ENCODE measurements at regions not wholly inside any gene's neighbourhood (a gene's known extent, or its start where the extent isn't known, plus 50 kb on each side); places are given as distances from the start of the nearest gene placed in this dataset.
"Not testable (repeated sequence)": the region's sequence is repeated elsewhere in the genome, so short reads cannot be mapped to it uniquely, and the experiment has no call there.

DNA sequence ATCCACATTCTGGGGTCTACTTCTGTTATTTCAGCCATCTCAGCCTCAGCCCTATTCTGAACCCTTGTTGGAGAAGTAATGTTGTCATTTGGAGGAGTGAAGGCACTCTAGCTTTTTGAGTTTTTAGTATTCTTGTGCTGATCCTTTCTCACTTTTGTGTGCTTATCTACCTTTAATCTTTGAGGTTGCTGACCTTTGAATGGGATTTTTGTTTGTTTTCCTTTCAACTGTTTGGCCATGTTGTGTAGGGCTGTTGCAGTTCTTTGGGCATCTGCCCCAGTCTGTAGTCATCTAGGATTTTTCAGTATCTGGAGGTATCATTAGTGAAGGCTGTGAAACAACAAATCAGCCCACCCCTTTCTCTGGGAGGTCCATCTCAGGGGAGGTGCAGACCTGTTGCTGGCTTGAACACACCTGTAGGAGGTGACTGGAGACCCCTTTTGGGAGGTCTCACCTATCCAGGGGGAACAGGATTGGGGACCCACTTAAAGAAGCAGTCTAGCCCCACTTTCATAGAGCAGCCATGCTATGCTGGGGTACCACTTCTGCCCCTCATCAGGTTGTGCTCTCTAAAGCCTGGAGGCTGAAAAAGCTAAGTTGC lies 1391.4 kb downstream of the UQCRFS1 start:
- no peak overlapping the region for H3K4me3 ChIP-seq (ENCODE audit: low read length)
- H3K27ac Mint-ChIP-seq, result no peak overlapping the region
- no peak overlapping the region for H3K27ac ChIP-seq (ENCODE audit: low read depth, low read length)
- no peaks in the 10 kb centered on the region for H3K36me3 ChIP-seq (ENCODE audit: insufficient read depth, low read length)
- no peaks in the 10 kb centered on the region for H3K9me3 ChIP-seq (ENCODE audit: low read length)
- ChIA-PET CTCF (no interaction called here), POLR2A (no interaction called here)
- no peaks in the 10 kb centered on the region for H3K27me3 ChIP-seq (ENCODE audit: insufficient read depth, low read length, poor library complexity, severe bottlenecking)
- H3K4me1 ChIP-seq (ENCODE audit: insufficient read depth, low read length), result no peaks in the 10 kb centered on the region
- peaks cover 0 to 29% (median 9%) of the 10 kb centered on the region in 3 donors for H3K36me3 Mint-ChIP-seq
- peaks cover 0 to 4% of the 10 kb centered on the region in 2 donors for H3K27me3 Mint-ChIP-seq
- no peak for DNase-seq
- H3K4me1 Mint-ChIP-seq, result no peaks in the 10 kb centered on the region
- H3K4me3 Mint-ChIP-seq, result no peak overlapping the region
- H3K9me3 Mint-ChIP-seq, result peaks cover 20 to 59% (median 37%) of the 10 kb centered on the region in 5 donors

DNA sequence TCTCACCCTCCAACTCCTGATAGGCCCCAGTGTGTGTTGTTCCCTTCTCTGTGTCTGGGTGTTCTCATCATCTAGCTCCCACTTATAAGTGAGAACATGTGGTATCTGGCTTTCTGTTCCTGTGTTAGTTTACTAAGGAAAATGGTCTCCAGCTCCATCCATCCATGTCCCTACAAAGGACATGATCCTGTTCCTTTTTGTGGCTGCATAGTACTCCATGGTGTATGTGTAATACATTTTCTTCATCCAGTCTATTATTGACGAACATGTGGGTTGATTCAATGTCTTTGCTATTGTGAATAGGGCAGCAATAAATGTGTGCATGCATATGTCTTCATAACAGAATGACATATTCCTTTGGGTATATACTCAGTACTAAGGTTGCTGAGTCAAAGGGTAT lies 1397.0 kb downstream of the UQCRFS1 start:
- H3K27me3 ChIP-seq (ENCODE audit: insufficient read depth, low read length, poor library complexity, severe bottlenecking), result no peaks in the 10 kb centered on the region
- no peak for DNase-seq
- no peak overlapping the region for H3K27ac ChIP-seq (ENCODE audit: low read depth, low read length)
- no peak overlapping the region for H3K4me3 Mint-ChIP-seq
- no peaks in the 10 kb centered on the region for H3K9me3 ChIP-seq (ENCODE audit: low read length)
- peaks cover 20 to 41% (median 38%) of the 10 kb centered on the region in 5 donors for H3K9me3 Mint-ChIP-seq
- H3K36me3 Mint-ChIP-seq, result peaks cover 3 to 46% (median 6%) of the 10 kb centered on the region in 3 donors
- no peak overlapping the region for H3K27ac Mint-ChIP-seq
- H3K4me1 Mint-ChIP-seq, result peaks cover 0 to 1% (median 0%) of the 10 kb centered on the region in 3 donors
- no peak overlapping the region for H3K4me3 ChIP-seq (ENCODE audit: low read length)
- no peaks in the 10 kb centered on the region for H3K27me3 Mint-ChIP-seq
- H3K36me3 ChIP-seq (ENCODE audit: insufficient read depth, low read length), result no peaks in the 10 kb centered on the region
- POLR2A ChIA-PET, result no interaction called here
- CTCF ChIA-PET, result no interaction called here
- no peaks in the 10 kb centered on the region for H3K4me1 ChIP-seq (ENCODE audit: insufficient read depth, low read length)

DNA sequence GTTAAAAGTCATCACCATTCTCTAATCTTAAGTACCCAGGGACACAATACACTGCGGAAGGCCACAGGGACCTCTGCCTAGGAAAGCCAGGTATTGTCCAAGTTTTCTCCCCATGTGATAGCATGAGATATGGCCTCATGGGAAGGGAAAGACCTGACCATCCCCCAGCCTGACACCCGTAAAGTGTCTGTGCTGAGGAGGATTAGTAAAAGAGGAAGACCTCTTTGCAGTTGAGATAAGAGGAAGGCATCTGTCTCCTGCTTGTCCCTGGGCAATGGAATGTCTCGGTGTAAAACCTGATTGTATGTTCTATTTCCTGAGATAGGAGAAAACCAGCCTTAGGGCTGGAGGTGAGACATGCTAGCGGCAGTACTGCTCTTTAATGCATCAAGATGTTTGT lies 1398.1 kb downstream of the UQCRFS1 start:
- H3K27ac ChIP-seq (ENCODE audit: low read depth, low read length); CTCF ChIA-PET; POLR2A ChIA-PET; H3K27ac Mint-ChIP-seq; H3K36me3 ChIP-seq (ENCODE audit: insufficient read depth, low read length); H3K4me3 ChIP-seq (ENCODE audit: low read length); H3K4me1 Mint-ChIP-seq; H3K4me1 ChIP-seq (ENCODE audit: insufficient read depth, low read length); H3K27me3 ChIP-seq (ENCODE audit: insufficient read depth, low read length, poor library complexity, severe bottlenecking); H3K27me3 Mint-ChIP-seq; H3K4me3 Mint-ChIP-seq; H3K9me3 ChIP-seq (ENCODE audit: low read length); DNase-seq: not testable (repeated sequence)
- Mint-ChIP-seq H3K36me3 (peaks cover 3 to 43% (median 6%) of the 10 kb centered on the region in 3 donors), H3K9me3 (peaks cover 16 to 39% (median 35%) of the 10 kb centered on the region in 5 donors)

DNA sequence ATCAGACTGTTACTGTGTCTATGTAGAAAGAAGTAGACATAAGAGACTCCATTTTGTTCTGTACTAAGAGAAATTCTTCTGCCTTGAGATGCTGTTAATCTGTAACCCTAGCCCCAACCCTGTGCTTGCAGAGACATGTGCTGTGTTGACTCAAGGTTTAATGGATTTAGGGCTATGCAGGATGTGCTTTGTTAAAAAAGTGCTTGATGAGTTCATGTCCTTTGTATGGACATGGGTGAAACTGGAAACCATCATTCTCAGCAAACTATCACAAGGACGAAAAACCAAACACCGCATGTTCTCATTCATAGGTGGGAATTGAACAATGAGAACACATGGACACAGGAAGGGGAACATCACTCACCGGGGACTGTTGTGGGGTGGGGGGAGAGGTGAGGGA lies 1398.7 kb downstream of the UQCRFS1 start:
- POLR2A ChIA-PET; CTCF ChIA-PET; H3K27me3 ChIP-seq (ENCODE audit: insufficient read depth, low read length, poor library complexity, severe bottlenecking); H3K27me3 Mint-ChIP-seq; H3K36me3 ChIP-seq (ENCODE audit: insufficient read depth, low read length); H3K9me3 ChIP-seq (ENCODE audit: low read length); DNase-seq; H3K4me1 ChIP-seq (ENCODE audit: insufficient read depth, low read length); H3K4me3 Mint-ChIP-seq; H3K27ac Mint-ChIP-seq; H3K27ac ChIP-seq (ENCODE audit: low read depth, low read length); H3K4me3 ChIP-seq (ENCODE audit: low read length); H3K4me1 Mint-ChIP-seq: not testable (repeated sequence)
- Mint-ChIP-seq H3K36me3 (peaks cover 3 to 43% (median 6%) of the 10 kb centered on the region in 3 donors), H3K9me3 (peaks cover 16 to 39% (median 35%) of the 10 kb centered on the region in 5 donors)

DNA sequence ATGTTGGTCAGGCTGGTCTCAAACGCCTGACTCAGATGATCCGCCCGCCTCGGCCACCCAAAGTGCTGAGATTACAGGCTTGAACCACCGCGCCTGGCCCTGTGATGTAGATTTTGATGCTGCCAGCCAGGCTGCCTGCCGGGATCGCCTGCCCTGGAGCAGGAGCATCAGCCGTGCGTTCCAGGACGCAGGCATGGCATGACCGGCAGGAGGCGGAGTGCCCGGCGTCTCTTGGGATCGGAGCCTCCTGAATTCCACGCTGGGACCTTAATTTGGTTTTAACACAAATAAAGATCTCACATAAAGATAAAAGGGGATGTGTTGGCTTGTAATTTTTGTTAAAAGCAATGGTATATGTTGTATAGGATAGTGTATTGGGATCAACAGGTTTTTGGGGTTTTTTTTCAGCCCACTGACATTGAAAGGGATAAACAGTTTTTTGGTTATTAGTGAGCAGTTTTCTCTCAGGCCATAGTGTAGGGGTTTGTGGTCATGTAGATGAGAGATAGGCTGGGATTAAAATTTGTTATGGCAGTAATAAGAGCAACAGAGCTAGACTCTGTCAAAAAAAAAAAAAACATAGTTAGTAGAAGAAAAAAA lies 1406.4 kb downstream of the UQCRFS1 start:
- H3K4me1 Mint-ChIP-seq, result peaks cover 0 to 5% (median 3%) of the 10 kb centered on the region in 3 donors
- Histone ChIP-seq H3K4me3 (ENCODE audit: low read length) (no peak overlapping the region), H3K27me3 (ENCODE audit: insufficient read depth, low read length, poor library complexity, severe bottlenecking) (no peaks in the 10 kb centered on the region), H3K27ac (ENCODE audit: low read depth, low read length) (no peak overlapping the region), H3K36me3 (ENCODE audit: insufficient read depth, low read length) (no peaks in the 10 kb centered on the region), H3K4me1 (ENCODE audit: insufficient read depth, low read length) (no peaks in the 10 kb centered on the region), H3K9me3 (ENCODE audit: low read length) (no peaks in the 10 kb centered on the region)
- peaks cover 0 to 2% (median 0%) of the 10 kb centered on the region in 5 donors for H3K9me3 Mint-ChIP-seq
- H3K36me3 Mint-ChIP-seq, result peaks cover 7 to 16% (median 10%) of the 10 kb centered on the region in 3 donors
- peak in 1 of 5 donors; percentile 37 for DNase-seq
- ChIA-PET POLR2A (no interaction called here), CTCF (no interaction called here)
- peaks cover 0 to 1% of the 10 kb centered on the region in 2 donors for H3K27me3 Mint-ChIP-seq
- H3K4me3 Mint-ChIP-seq, result no peak overlapping the region
- H3K27ac Mint-ChIP-seq, result no peak overlapping the region

DNA sequence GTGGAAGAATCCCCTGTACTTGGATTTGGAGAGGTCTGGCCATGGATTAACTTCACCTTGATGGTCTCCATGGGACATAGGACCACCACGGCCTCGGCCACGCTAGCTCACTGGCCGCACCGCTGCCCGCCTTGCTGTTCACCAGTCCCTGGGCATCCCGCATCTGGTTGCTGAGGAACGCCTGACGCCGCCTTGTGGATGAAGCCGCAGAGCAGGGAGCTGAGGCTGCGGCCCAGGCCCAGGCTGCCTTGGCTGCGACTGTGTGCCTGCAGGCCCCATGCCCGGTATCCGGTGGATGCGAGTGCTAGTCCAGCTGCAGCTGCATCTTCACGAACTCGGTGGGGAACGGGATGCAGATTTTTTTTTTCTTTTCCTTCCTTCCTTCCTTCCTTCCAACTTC lies 1407.1 kb downstream of the UQCRFS1 start:
- Histone ChIP-seq H3K9me3 (ENCODE audit: low read length) (no peaks in the 10 kb centered on the region), H3K4me3 (ENCODE audit: low read length) (no peak overlapping the region), H3K4me1 (ENCODE audit: insufficient read depth, low read length) (no peaks in the 10 kb centered on the region), H3K27me3 (ENCODE audit: insufficient read depth, low read length, poor library complexity, severe bottlenecking) (no peaks in the 10 kb centered on the region), H3K27ac (ENCODE audit: low read depth, low read length) (no peak overlapping the region), H3K36me3 (ENCODE audit: insufficient read depth, low read length) (peaks cover 3% of the 10 kb centered on the region)
- Mint-ChIP-seq H3K27me3 (peaks cover 0 to 1% of the 10 kb centered on the region in 2 donors), H3K4me3 (no peak overlapping the region), H3K9me3 (peaks cover 0 to 2% (median 0%) of the 10 kb centered on the region in 5 donors), H3K27ac (no peak overlapping the region), H3K36me3 (peaks cover 8 to 19% (median 10%) of the 10 kb centered on the region in 3 donors), H3K4me1 (peaks cover 2 to 8% (median 3%) of the 10 kb centered on the region in 3 donors)
- CTCF ChIA-PET, result no interaction called here
- POLR2A ChIA-PET, result no interaction called here
- peak in 1 of 5 donors; percentile 44 for DNase-seq

DNA sequence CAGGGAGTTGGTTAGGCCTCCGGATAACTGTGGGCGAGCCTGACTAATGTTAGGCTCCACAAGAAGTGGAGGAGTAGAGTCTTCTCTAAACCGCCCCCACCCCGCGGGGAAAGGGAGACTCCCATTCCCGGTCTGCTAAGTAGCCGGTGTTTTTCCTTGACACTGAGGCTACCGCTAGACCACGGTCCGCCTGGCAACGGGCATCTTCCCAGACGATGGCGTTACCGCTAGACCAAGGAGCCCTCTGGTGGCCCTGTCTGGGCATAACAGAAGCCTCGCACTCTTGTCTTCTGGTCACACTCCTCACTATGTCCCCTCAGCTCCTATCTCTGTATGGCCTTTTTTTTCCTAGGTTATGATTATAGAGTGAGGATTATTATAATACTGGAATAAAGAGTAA lies 1410.7 kb downstream of the UQCRFS1 start:
- DNase-seq, CTCF ChIA-PET: not testable (repeated sequence)

DNA sequence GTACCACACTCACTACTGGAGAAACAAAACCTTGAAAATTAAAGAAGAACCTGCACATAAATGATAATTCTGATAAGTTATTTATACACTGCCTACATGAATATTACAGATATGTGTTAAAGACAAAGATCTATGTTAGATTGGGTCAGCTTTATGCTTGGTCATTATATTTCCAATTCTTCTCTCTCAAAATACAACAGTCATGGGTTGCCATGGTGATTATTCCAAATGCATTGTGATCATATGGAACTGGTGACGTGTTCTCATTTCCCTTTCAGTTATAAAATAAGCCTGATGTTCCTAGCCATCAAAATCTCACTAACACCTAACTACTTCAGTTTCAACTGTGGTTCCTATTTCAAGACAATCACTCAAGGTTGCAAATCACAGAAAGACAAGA lies 1416.4 kb downstream of the UQCRFS1 start:
- Histone ChIP-seq H3K9me3 (ENCODE audit: low read length) (no peaks in the 10 kb centered on the region), H3K4me3 (ENCODE audit: low read length) (no peak overlapping the region), H3K27ac (ENCODE audit: low read depth, low read length) (no peak overlapping the region), H3K27me3 (ENCODE audit: insufficient read depth, low read length, poor library complexity, severe bottlenecking) (no peaks in the 10 kb centered on the region), H3K4me1 (ENCODE audit: insufficient read depth, low read length) (peaks cover 18% of the 10 kb centered on the region), H3K36me3 (ENCODE audit: insufficient read depth, low read length) (peaks cover 8% of the 10 kb centered on the region)
- ChIA-PET CTCF (no interaction called here), POLR2A (no interaction called here)
- Mint-ChIP-seq H3K27me3 (no peaks in the 10 kb centered on the region), H3K9me3 (no peaks in the 10 kb centered on the region), H3K4me1 (peaks cover 41 to 61% (median 53%) of the 10 kb centered on the region in 3 donors), H3K4me3 (peak overlapping the region in 4 of 7 donors; percentile 17 to 71 (median 26)), H3K27ac (peak overlapping the region in 3 of 8 donors; percentile 33 to 59 (median 41)), H3K36me3 (peaks cover 0 to 42% (median 8%) of the 10 kb centered on the region in 3 donors)
- no peak for DNase-seq

More for the DNA sequence above, 1410.7 kb downstream of the UQCRFS1 start:
- H3K27ac Mint-ChIP-seq; POLR2A ChIA-PET; H3K4me3 ChIP-seq (ENCODE audit: low read length); H3K27ac ChIP-seq (ENCODE audit: low read depth, low read length); H3K36me3 ChIP-seq (ENCODE audit: insufficient read depth, low read length); H3K9me3 Mint-ChIP-seq; H3K9me3 ChIP-seq (ENCODE audit: low read length); H3K27me3 Mint-ChIP-seq; H3K4me3 Mint-ChIP-seq; H3K27me3 ChIP-seq (ENCODE audit: insufficient read depth, low read length, poor library complexity, severe bottlenecking); H3K4me1 ChIP-seq (ENCODE audit: insufficient read depth, low read length): not testable (repeated sequence)
- H3K36me3 Mint-ChIP-seq, result peaks cover 5 to 42% (median 16%) of the 10 kb centered on the region in 3 donors
- peaks cover 15 to 28% (median 20%) of the 10 kb centered on the region in 3 donors for H3K4me1 Mint-ChIP-seq

Data from CD8-positive, alpha-beta memory T cell (primary cell).